Mesendoderm (in vitro differentiated cells): ENCODE measurements at regions not wholly inside any gene's neighbourhood (a gene's known extent, or its start where the extent isn't known, plus 50 kb on each side); places are given as distances from the start of the nearest gene placed in this dataset.

Experiments
- DNase-seq: peaks from one replicate; pipeline ENCODE4 v3.0.0; 2013
- H2AK5ac ChIP-seq: 2 replicates; pipeline ENCODE4 v1.6.1; 2013; ENCODE audit warnings: low read length, inconsistent platforms
- H2BK120ac ChIP-seq: 2 replicates; pipeline ENCODE4 v1.6.1; 2013; ENCODE audit warnings: low read depth, mild to moderate bottlenecking, low read length, moderate library complexity, mixed read lengths
- H2BK15ac ChIP-seq: replicated peaks from 2 replicates; pipeline ENCODE4 v1.6.1; 2013; ENCODE audit warnings: low read depth, mild to moderate bottlenecking, moderate library complexity
- H2BK5ac ChIP-seq: 2 replicates; pipeline ENCODE4 v1.6.1; 2013; ENCODE audit warnings: low read length, inconsistent platforms
- H3K18ac ChIP-seq: 2 replicates; pipeline ENCODE4 v1.6.1; 2013; ENCODE audit warnings: mild to moderate bottlenecking, low read length, mixed read lengths
- H3K23ac ChIP-seq: one replicate; pipeline ENCODE4 v1.6.1; 2013; ENCODE audit warnings: low read length
- H3K27ac ChIP-seq: 2 replicates; pipeline ENCODE4 v1.5.1; 2013; ENCODE audit warnings: low read depth, mild to moderate bottlenecking, inconsistent platforms, low read length, moderate library complexity
- H3K27me3 ChIP-seq: 2 replicates; pipeline ENCODE4 v1.6.1; 2013; ENCODE audit warnings: low read length, control low read depth, mild to moderate bottlenecking, inconsistent platforms; ENCODE audit not compliant: insufficient read depth, poor library complexity
- H3K36me3 ChIP-seq: 2 replicates; pipeline ENCODE4 v1.6.1; 2013; ENCODE audit warnings: low read length, inconsistent platforms; ENCODE audit not compliant: control insufficient read depth, insufficient read depth
- H3K4ac ChIP-seq: one replicate; pipeline ENCODE4 v1.6.1; 2013; ENCODE audit warnings: low read depth, mild to moderate bottlenecking, low read length, moderate library complexity
- H3K4me1 ChIP-seq: 2 replicates; pipeline ENCODE4 v1.6.1; 2013; ENCODE audit warnings: low read depth, low read length, inconsistent platforms; ENCODE audit not compliant: control insufficient read depth
- H3K4me2 ChIP-seq: 2 replicates; pipeline ENCODE4 v1.6.1; 2013; ENCODE audit warnings: low read length
- H3K4me3 ChIP-seq: 2 replicates; pipeline ENCODE4 v1.5.1; 2013; ENCODE audit warnings: mild to moderate bottlenecking, low read length
- H3K56ac ChIP-seq: one replicate; pipeline ENCODE4 v1.6.1; 2013; ENCODE audit warnings: low read length
- H3K79me1 ChIP-seq: 2 replicates; pipeline ENCODE4 v1.6.1; 2013; ENCODE audit warnings: low read length, inconsistent platforms
- H3K79me2 ChIP-seq: 2 replicates; pipeline ENCODE4 v1.6.1; 2013; ENCODE audit warnings: mild to moderate bottlenecking, low read length; ENCODE audit not compliant: control insufficient read depth, insufficient read depth
- H3K9ac ChIP-seq: 2 replicates; pipeline ENCODE4 v1.6.1; 2013; ENCODE audit warnings: low read length, inconsistent platforms
- H4K5ac ChIP-seq: one replicate; pipeline ENCODE4 v1.6.1; 2013; ENCODE audit warnings: low read length
- H4K8ac ChIP-seq: one replicate; pipeline ENCODE4 v1.6.1; 2013; ENCODE audit warnings: low read depth, mild to moderate bottlenecking, control low read depth, low read length, moderate library complexity
- WGBS: extraction: QIAGEN DNeasy Blood & Tissue Kit; methylation state at CpG from one replicate; pipeline ENCODE4 v1.1.7; 2013; ENCODE audit warnings: low lambda C conversion rate, missing lambda C conversion rate; ENCODE audit not compliant: insufficient coverage; ENCODE audit errors: extremely low coverage; 5-methylcytosine and 5-hydroxymethylcytosine counted together

DNA sequence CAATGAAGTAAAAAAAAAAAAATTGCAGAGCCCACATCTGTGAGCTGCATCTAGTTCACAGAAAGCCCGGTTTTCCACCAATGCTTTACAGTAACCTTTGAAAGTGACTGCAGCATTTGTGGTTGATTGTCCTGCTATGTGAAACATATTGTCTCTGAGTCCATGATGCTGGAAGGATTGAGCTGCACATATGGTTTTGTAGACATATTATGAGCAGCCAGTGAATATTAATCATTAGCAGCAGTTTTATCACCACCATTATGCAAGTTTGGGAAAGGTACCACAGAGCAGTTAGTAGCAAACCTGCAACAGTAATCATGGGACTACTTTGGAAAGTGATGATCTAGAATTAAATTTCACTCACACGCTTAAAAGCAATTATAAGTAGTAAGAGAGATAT is 151.5 kb upstream of the PRICKLE1 start:
- H2BK120ac ChIP-seq: no peak overlapping the region
- H4K8ac ChIP-seq: no peak overlapping the region
- DNase-seq: no peak
- H3K79me1 ChIP-seq: no peaks in the 10 kb centered on the region
- no peaks in the 10 kb centered on the region for H3K79me2 ChIP-seq
- no peak overlapping the region for H3K27ac ChIP-seq
- WGBS: no CpG with 5 or more reads among the region's 2 CpGs
- H3K4me1 ChIP-seq: peaks cover 17% of the 10 kb centered on the region
- H2AK5ac ChIP-seq: no peak overlapping the region
- no peak overlapping the region for H3K9ac ChIP-seq
- no peak overlapping the region for H3K18ac ChIP-seq
- no peak overlapping the region for H3K4ac ChIP-seq
- H4K5ac ChIP-seq: no peak overlapping the region
- H3K56ac ChIP-seq: no peak overlapping the region
- no peak overlapping the region for H3K4me2 ChIP-seq
- no peak overlapping the region for H2BK5ac ChIP-seq
- no peaks in the 10 kb centered on the region for H3K27me3 ChIP-seq
- no peak overlapping the region for H2BK15ac ChIP-seq
- no peaks in the 10 kb centered on the region for H3K36me3 ChIP-seq
- H3K4me3 ChIP-seq: no peak overlapping the region
- no peak overlapping the region for H3K23ac ChIP-seq

DNA sequence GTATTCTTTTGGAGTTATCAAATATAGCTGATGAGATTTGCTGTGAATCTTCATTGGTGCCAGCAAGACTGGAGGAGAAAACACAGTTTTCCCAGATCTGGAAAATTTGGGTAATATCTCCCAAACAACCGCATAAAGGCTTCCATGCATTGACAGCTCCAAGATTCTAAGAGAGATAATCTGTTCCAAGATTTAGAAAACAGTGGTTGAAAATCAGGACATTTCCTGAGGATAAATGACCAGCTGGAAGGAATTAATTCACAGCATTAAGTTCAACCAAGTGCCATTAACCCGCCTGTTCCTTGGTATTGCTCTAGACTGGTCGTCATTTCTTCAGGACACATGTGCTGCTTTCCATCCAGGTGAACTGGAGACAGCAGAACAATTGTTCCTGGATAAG is 147.9 kb upstream of the PRICKLE1 start:
- H3K18ac ChIP-seq: no peak overlapping the region
- WGBS: no CpG with 5 or more reads among the region's 3 CpGs
- no peak overlapping the region for H3K4me3 ChIP-seq

DNA sequence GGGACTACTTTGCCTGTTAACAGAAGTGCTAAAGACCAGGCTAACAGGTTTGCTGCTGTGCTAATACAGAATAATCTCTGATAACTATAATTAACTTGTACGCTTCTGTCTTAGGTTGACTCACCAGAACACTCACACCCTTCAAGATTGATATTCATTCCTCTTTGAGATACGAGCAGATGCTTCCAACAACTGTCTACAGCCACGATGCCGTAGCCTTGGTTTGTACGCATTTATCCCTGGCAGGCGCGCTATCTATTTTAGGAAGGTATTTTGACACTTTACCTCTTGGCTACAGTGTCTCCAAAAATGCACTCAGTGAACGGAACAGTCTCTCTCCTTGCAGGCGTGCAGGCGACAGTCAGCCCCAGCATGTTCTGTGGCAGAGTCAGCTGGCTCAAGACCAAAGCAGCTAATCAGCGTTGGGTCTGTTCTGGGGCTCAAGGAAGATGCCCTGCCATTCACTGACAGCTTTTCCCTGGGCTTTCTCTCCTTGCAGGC is 146.4 kb upstream of the PRICKLE1 start:
- no peak overlapping the region for H2BK5ac ChIP-seq
- H3K79me1 ChIP-seq: no peaks in the 10 kb centered on the region
- H3K9ac ChIP-seq: no peak overlapping the region
- H2AK5ac ChIP-seq: no peak overlapping the region
- no peak overlapping the region for H2BK120ac ChIP-seq
- peak; percentile 55 for DNase-seq
- no peak overlapping the region for H4K5ac ChIP-seq
- no peak overlapping the region for H3K56ac ChIP-seq
- no peak overlapping the region for H3K4me3 ChIP-seq
- no peak overlapping the region for H2BK15ac ChIP-seq
- no peaks in the 10 kb centered on the region for H3K36me3 ChIP-seq
- WGBS: no CpG with 5 or more reads among the region's 11 CpGs
- H3K23ac ChIP-seq: no peak overlapping the region
- no peak overlapping the region for H3K4ac ChIP-seq
- H4K8ac ChIP-seq: no peak overlapping the region
- no peaks in the 10 kb centered on the region for H3K27me3 ChIP-seq
- H3K18ac ChIP-seq: peak overlapping the region; percentile 21
- no peak overlapping the region for H3K27ac ChIP-seq
- H3K4me1 ChIP-seq: peaks cover 6% of the 10 kb centered on the region
- no peak overlapping the region for H3K4me2 ChIP-seq
- no peaks in the 10 kb centered on the region for H3K79me2 ChIP-seq

More for the DNA sequence above, 147.9 kb upstream of the PRICKLE1 start:
- Histone ChIP-seq H3K79me2 (no peaks in the 10 kb centered on the region), H3K9ac (no peak overlapping the region), H3K27ac (no peak overlapping the region), H2BK120ac (no peak overlapping the region), H3K4ac (no peak overlapping the region), H2AK5ac (no peak overlapping the region), H4K5ac (no peak overlapping the region), H3K4me1 (peaks cover 6% of the 10 kb centered on the region), H3K56ac (no peak overlapping the region), H3K23ac (no peak overlapping the region), H4K8ac (no peak overlapping the region), H2BK15ac (no peak overlapping the region), H3K4me2 (no peak overlapping the region), H3K79me1 (no peaks in the 10 kb centered on the region), H2BK5ac (no peak overlapping the region), H3K36me3 (no peaks in the 10 kb centered on the region), H3K27me3 (no peaks in the 10 kb centered on the region)
- no peak for DNase-seq

DNA sequence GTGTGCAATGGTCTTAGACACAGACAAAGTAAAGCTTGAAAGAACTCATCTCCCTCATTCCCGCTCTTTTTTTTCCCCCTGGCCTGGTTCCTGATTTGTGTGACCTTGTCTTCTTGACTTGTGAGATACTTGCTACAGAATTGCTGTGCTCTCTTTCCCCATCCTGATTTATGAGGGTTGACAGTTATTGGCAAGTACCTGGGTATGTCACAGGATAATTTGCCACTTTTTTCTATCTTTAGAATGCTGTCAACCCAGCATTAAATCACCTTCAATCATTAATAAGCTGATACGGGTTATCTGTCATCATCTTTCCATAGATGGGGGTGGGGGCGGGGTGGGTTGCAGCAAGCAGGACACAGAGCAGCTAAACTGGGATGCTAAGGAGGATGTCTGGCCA is 144.4 kb upstream of the PRICKLE1 start:
- no peak overlapping the region for H3K18ac ChIP-seq
- no peak for DNase-seq
- H3K36me3 ChIP-seq: no peaks in the 10 kb centered on the region
- peaks cover 2% of the 10 kb centered on the region for H3K4me1 ChIP-seq
- H3K27me3 ChIP-seq: no peaks in the 10 kb centered on the region
- WGBS: no CpG with 5 or more reads among the region's 3 CpGs
- H3K4me3 ChIP-seq: no peak overlapping the region
- H3K23ac ChIP-seq: no peak overlapping the region
- no peak overlapping the region for H3K27ac ChIP-seq
- H2BK120ac ChIP-seq: no peak overlapping the region
- H3K56ac ChIP-seq: no peak overlapping the region
- no peak overlapping the region for H2BK5ac ChIP-seq
- no peak overlapping the region for H2BK15ac ChIP-seq
- no peak overlapping the region for H2AK5ac ChIP-seq
- no peaks in the 10 kb centered on the region for H3K79me2 ChIP-seq
- H4K5ac ChIP-seq: no peak overlapping the region
- no peak overlapping the region for H3K4ac ChIP-seq
- H3K79me1 ChIP-seq: no peaks in the 10 kb centered on the region
- H3K4me2 ChIP-seq: no peak overlapping the region
- H4K8ac ChIP-seq: no peak overlapping the region
- H3K9ac ChIP-seq: no peak overlapping the region

DNA sequence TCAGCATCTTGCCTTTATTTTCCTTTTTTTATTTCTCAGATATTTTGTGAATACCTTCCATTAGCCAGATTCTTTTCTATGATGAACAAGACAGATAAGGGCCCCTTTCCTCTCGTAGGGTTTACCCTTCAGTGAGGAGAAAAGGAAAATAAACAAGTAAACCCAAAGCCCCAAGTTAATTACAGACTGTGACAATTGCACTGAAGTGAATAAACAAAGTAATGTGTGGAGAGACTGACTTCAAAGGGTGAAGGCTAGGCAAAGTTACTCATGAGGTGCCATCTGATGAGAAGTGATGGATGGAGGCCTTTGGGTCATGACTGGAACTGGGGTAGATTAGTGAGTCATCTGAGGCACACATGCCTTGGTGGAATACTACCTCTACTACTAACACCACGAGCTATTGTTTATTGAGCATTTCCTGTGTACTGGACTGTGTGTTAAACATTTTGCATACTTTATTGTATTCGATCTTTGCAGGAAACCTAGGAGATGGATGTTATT is 143.4 kb upstream of the PRICKLE1 start:
- no peak for DNase-seq
- WGBS: no CpG with 5 or more reads among the region's 3 CpGs
- Histone ChIP-seq H3K36me3 (no peaks in the 10 kb centered on the region), H3K9ac (no peak overlapping the region), H2BK15ac (no peak overlapping the region), H4K5ac (no peak overlapping the region), H2BK120ac (no peak overlapping the region), H3K79me2 (no peaks in the 10 kb centered on the region), H3K18ac (no peak overlapping the region), H2BK5ac (no peak overlapping the region), H3K4ac (no peak overlapping the region), H3K4me1 (peaks cover 2% of the 10 kb centered on the region), H3K23ac (no peak overlapping the region), H3K4me2 (no peak overlapping the region), H3K79me1 (no peaks in the 10 kb centered on the region), H4K8ac (no peak overlapping the region), H3K27me3 (no peaks in the 10 kb centered on the region), H3K56ac (no peak overlapping the region), H3K4me3 (no peak overlapping the region), H3K27ac (no peak overlapping the region), H2AK5ac (no peak overlapping the region)

DNA sequence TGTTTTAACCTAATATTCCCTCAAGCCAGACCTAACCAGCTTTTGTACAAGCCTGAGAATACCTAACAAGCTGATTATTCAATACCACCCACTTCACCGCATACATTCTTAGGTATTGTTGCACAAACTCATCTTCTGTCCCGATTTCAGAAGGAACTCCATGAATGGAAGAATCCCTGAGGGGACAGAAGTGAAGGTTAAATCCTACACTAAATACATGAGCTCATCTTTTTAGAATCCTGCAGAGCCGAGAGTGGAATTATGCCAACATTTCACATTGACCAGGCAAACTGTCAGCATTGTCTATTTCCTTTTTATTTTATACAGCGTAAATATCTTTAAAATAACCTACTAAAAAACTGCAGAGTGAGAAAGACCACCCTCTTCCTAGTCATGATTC is 140.7 kb upstream of the PRICKLE1 start:
- Histone ChIP-seq H3K4me3 (no peak overlapping the region), H3K79me2 (no peaks in the 10 kb centered on the region), H3K4me2 (no peak overlapping the region), H2BK120ac (no peak overlapping the region), H3K9ac (no peak overlapping the region), H2AK5ac (no peak overlapping the region), H3K4me1 (no peaks in the 10 kb centered on the region), H3K27ac (no peak overlapping the region), H2BK5ac (no peak overlapping the region), H3K23ac (no peak overlapping the region), H3K4ac (no peak overlapping the region), H4K8ac (no peak overlapping the region), H3K56ac (no peak overlapping the region), H3K18ac (no peak overlapping the region), H4K5ac (no peak overlapping the region), H3K79me1 (no peaks in the 10 kb centered on the region), H3K27me3 (no peaks in the 10 kb centered on the region), H3K36me3 (no peaks in the 10 kb centered on the region), H2BK15ac (no peak overlapping the region)
- WGBS: no CpG with 5 or more reads among the region's 4 CpGs
- DNase-seq: no peak
